T-helper 2 cell treated with Interferon-gamma antibody and Interleukin-4, amounts not matched to agents 5 μg/mL and 100 μg/mL, for 36 hours (primary cell): ENCODE measurements at regions not wholly inside any gene's neighbourhood (a gene's known extent, or its start where the extent isn't known, plus 50 kb on each side); places are given as distances from the start of the nearest gene placed in this dataset.
"Not testable (repeated sequence)": the region's sequence is repeated elsewhere in the genome, so short reads cannot be mapped to it uniquely, and the experiment has no call there.

Experiments used
- DNase-seq: peaks from one replicate; pipeline ENCODE4 v3.0.0; 2021; ENCODE audit warnings: low spot score
- H3K27ac Mint-ChIP-seq: one replicate; pipeline ENCODE4 v1.8.0; 2021; ENCODE audit warnings: mild to moderate bottlenecking, mixed read lengths
- H3K27me3 Mint-ChIP-seq: one replicate; pipeline ENCODE4 v1.8.0; 2021; ENCODE audit warnings: low read depth, mixed read lengths
- H3K36me3 Mint-ChIP-seq: one replicate; pipeline ENCODE4 v1.8.0; 2021; ENCODE audit warnings: low read depth, mixed read lengths
- H3K4me1 Mint-ChIP-seq: one replicate; pipeline ENCODE4 v1.8.0; 2021; ENCODE audit warnings: low read depth, mixed read lengths
- H3K4me3 Mint-ChIP-seq: one replicate; pipeline ENCODE4 v1.8.0; 2022; ENCODE audit warnings: mild to moderate bottlenecking, moderate library complexity, mixed read lengths
- H3K9me3 Mint-ChIP-seq: one replicate; pipeline ENCODE4 v1.8.0; 2021; ENCODE audit warnings: mixed read lengths

DNA sequence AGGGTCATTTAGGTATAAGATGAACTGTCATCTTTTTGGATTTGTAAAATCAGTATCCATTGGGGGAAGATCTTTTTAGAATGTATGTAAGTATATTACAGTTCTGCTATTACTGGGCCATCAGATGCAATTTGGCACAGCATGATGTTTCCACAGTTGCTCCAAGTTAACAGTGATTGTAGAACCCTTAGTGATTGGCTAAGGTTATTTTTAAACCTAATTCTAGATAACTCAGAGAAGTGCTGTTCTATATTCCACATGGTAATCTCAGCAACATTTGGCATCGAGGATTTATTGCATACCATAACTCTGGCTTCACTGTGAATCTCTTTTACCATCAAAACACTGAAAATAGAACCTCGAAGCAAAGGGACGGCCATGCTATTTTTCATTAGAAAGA lies 215.7 kb upstream of the HAND2 start:
- Mint-ChIP-seq H3K36me3 (no peaks in the 10 kb centered on the region), H3K9me3 (no peaks in the 10 kb centered on the region), H3K4me3 (no peak overlapping the region), H3K27me3 (no peaks in the 10 kb centered on the region), H3K4me1 (no peaks in the 10 kb centered on the region), H3K27ac (no peak overlapping the region)
- DNase-seq, result no peak

DNA sequence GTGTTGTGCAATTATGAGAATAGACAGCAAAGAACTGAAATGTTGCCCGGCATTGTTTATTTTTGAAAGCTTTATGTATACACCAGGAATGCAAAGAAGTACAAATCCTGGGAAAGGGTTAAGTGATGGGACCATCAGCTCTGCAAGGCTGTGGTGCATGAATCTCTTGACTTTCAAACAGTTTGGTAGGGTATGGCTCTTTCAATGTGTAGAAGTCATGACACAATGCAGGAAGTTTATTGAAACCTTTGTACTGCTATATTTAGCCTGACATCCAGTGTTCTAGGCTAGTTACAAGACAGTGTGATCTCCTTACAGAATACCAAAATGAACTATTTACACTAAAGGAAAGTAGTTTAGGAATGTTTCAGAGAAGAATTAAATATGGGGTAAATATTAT lies 206.8 kb upstream of the HAND2 start:
- Mint-ChIP-seq H3K27me3 (no peaks in the 10 kb centered on the region), H3K9me3 (no peaks in the 10 kb centered on the region), H3K4me1 (no peaks in the 10 kb centered on the region), H3K27ac (no peak overlapping the region), H3K36me3 (no peaks in the 10 kb centered on the region), H3K4me3 (no peak overlapping the region)
- DNase-seq, result no peak

DNA sequence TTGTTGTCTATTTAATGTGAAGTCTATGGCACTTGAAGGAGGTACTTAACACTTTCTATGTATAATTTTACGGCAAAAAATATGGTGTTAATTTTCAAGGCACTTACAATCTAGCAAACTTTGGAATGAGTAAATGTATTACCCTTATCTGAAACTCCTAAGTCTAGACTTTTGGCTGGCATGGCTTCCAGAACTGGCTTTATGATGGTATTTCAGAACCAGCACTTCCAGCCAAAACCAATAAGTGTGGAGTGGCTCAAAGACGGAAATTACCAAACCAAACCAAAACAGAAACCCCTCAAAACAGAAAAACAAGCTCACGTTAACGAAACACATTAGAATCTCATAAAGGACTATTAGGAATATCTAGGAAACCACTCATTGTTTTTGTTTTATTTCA lies 205.6 kb upstream of the HAND2 start:
- Mint-ChIP-seq H3K4me3 (no peak overlapping the region), H3K9me3 (no peaks in the 10 kb centered on the region), H3K36me3 (no peaks in the 10 kb centered on the region), H3K27me3 (no peaks in the 10 kb centered on the region), H3K4me1 (no peaks in the 10 kb centered on the region), H3K27ac (no peak overlapping the region)
- no peak for DNase-seq

DNA sequence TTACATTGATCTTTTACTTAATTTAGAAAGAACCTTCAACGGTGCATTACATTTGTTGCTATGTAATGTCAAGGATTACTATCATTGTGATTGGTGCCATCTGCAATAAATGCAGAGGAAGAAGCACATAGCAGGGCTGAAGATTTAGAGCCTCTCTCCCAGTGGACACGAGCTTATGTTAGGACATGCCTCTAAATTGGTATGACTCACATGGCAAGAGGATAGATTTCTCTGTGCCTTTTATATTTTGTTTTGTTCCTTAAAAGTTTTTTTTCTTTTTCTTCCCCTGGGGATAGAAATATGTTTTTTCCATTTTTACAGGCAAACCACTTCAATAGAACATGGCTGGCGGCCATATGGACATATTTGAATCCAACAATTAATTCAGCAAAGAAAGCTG lies 205.0 kb upstream of the HAND2 start:
- H3K4me3 Mint-ChIP-seq, result no peak overlapping the region
- DNase-seq, result no peak

DNA sequence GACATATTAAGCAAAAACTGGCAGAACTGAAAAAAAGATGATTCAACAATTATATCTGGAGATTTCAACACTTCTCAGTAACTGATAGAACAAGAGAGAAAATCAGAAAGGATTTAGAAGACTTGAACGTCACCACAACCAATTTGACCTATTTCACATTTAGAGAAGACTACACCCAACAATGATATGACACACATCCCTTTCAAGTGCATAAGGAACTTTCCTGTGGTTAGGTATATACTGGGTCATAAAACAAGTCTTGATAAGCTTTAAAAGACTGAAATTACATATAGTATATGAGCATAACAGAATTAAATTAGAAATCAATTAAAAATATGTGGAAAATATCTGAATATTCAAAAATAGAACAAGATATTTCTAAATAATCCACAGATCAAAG lies 201.2 kb upstream of the HAND2 start:
- Mint-ChIP-seq H3K4me1 (no peaks in the 10 kb centered on the region), H3K9me3 (peaks cover 4% of the 10 kb centered on the region), H3K27ac (no peak overlapping the region), H3K4me3 (no peak overlapping the region), H3K36me3 (no peaks in the 10 kb centered on the region), H3K27me3 (no peaks in the 10 kb centered on the region)
- no peak for DNase-seq

More for the DNA sequence above, 205.0 kb upstream of the HAND2 start:
- H3K27ac Mint-ChIP-seq, result no peak overlapping the region
- no peaks in the 10 kb centered on the region for H3K4me1 Mint-ChIP-seq
- no peaks in the 10 kb centered on the region for H3K9me3 Mint-ChIP-seq
- H3K27me3 Mint-ChIP-seq, result no peaks in the 10 kb centered on the region
- no peaks in the 10 kb centered on the region for H3K36me3 Mint-ChIP-seq

DNA sequence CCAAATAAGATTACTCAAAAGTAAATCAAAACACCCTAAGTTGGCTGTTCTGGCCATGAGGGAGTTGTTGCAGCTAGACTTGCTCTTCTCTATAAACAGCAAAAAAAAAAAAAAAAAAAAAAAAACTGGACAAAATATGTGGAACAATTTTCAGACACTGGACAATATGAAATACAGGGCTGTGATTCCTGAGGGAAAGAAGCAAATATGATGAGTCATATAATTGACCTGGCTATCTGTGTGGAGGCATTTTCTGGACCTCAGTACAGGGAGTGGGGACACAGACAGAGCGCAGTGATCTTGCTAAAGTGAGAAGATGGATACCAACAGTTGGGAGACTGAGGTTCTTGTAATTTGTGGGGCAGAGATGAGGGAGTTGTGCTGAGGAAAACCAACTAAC lies 192.0 kb upstream of the HAND2 start:
- no peak overlapping the region for H3K4me3 Mint-ChIP-seq

DNA sequence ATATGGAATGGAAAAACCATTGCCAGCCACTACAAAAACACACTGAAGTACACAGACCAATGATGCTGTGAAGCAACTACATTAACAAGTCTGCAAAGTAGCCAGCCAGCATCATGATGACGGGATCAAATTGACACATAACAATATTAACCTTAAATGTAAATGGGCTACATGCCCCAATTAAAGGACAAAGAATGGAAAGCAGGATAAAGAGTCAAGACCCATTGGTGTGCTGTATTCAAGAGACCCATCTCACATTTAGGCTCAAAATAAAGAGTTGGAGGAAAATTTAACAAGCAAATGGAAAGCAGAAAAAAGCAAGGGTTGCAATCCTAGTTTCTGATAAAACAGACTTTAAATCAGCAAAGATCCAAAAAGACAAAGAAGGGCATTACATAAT lies 188.5 kb upstream of the HAND2 start:
- H3K27me3 Mint-ChIP-seq, H3K4me3 Mint-ChIP-seq, H3K9me3 Mint-ChIP-seq, H3K36me3 Mint-ChIP-seq, H3K27ac Mint-ChIP-seq, H3K4me1 Mint-ChIP-seq, DNase-seq: not testable (repeated sequence)

More for the DNA sequence above, 192.0 kb upstream of the HAND2 start:
- Mint-ChIP-seq H3K4me1 (no peaks in the 10 kb centered on the region), H3K27me3 (no peaks in the 10 kb centered on the region), H3K9me3 (no peaks in the 10 kb centered on the region), H3K27ac (no peak overlapping the region), H3K36me3 (no peaks in the 10 kb centered on the region)
- no peak for DNase-seq

DNA sequence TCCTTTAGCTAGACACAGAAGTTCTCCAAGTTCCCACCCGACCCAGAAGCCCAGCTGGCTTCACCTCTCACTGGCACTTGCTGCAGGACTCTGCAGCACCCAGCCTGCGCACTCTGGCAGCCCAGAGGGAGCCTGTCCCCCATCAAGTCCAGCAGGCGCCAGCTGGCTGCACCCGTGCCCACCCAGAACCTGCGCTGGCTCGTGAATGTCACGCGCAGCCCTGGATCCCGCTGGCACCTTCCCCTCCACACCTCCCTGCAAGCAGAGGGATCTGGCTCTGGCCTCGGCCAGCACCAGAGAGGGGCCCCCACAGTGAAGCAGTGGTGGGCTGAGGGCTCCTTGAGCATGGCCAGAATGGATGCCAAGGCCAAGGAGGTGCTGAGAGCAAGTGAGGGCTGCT lies 187.6 kb upstream of the HAND2 start:
- DNase-seq, result no peak
- Mint-ChIP-seq H3K4me3 (no peak overlapping the region), H3K27me3 (no peaks in the 10 kb centered on the region), H3K9me3 (no peaks in the 10 kb centered on the region), H3K36me3 (no peaks in the 10 kb centered on the region), H3K27ac (no peak overlapping the region), H3K4me1 (no peaks in the 10 kb centered on the region)

DNA sequence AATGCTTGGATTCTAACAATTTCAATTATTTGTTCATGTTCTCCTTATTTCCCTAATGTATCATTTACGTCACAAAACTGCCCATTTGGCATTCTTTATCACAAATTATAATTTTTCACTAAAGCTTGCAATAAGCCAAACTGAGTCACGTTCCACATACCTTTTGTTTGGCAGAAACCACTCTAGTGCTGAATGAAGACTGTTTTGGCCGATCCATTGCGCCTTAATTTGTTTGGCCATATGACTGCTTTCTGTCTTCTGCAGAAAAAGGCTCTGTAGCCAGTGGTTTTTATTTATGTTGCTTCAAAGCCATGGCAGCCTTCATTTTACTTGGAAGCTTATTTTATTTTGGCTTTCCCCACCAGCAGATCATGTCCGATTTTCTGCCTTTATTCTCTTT lies 184.4 kb upstream of the HAND2 start:
- Mint-ChIP-seq H3K4me3 (no peak overlapping the region), H3K4me1 (no peaks in the 10 kb centered on the region), H3K27ac (no peak overlapping the region), H3K27me3 (no peaks in the 10 kb centered on the region), H3K9me3 (no peaks in the 10 kb centered on the region), H3K36me3 (no peaks in the 10 kb centered on the region)
- DNase-seq, result no peak

DNA sequence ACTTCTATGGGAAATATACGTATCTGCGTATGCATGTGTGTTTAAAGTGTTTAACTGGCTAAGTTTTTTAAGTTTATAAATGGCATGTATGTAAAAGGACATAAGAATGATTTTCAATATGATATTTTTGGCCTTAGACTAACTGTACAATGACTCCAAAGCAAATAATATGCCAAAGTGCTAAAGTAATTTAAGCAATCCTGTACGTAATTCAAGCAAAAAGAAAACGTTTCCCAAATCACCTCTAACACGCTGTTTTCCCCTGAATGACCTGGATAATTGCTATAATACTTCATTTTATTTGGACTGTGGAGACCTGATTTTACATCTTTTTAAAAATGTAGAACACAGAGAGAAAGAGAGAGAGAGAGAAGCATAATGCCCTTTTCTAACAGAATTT lies 183.0 kb upstream of the HAND2 start:
- no peaks in the 10 kb centered on the region for H3K36me3 Mint-ChIP-seq
- H3K9me3 Mint-ChIP-seq, result no peaks in the 10 kb centered on the region
- no peaks in the 10 kb centered on the region for H3K27me3 Mint-ChIP-seq
- H3K4me1 Mint-ChIP-seq, result no peaks in the 10 kb centered on the region
- no peak overlapping the region for H3K4me3 Mint-ChIP-seq
- DNase-seq, result no peak
- H3K27ac Mint-ChIP-seq, result no peak overlapping the region

DNA sequence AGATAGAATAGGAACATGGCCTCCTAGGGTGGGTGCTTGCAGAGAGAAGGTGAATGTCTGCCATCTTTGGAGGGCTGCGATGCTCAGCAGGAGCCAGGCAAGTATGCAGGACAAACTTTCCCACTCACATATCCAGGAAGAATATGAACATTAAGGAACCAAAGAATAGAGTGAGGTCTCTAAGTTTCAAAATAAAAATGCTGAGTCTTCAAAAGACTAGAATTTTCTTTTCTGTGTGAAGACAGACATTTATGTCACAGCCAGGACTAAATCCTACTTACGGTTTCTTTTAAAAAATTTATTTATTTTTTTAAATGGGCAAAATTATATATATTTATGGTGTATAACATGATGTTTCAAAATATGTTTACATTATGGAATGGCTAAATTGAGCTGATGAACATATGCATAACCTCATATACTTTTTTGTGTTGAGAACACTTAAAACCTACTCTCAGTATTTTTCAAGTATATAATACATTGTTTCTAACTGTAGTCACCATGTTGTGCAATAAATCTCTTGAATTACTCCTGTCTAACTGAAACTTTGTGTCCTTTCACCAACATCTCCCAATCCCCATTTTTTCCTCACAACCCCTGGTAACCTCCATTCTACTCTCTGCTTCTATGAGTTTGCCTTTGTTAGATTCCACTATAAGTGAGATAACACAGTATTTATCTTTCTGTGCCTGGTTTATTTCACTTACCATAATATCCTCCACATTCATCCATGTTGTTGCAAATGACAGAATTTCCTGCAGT lies 177.8 kb upstream of the HAND2 start:
- DNase-seq, result no peak
- H3K9me3 Mint-ChIP-seq, result no peaks in the 10 kb centered on the region
- H3K27me3 Mint-ChIP-seq, result no peaks in the 10 kb centered on the region
- H3K36me3 Mint-ChIP-seq, result no peaks in the 10 kb centered on the region
- no peak overlapping the region for H3K27ac Mint-ChIP-seq
- no peaks in the 10 kb centered on the region for H3K4me1 Mint-ChIP-seq
- no peak overlapping the region for H3K4me3 Mint-ChIP-seq

DNA sequence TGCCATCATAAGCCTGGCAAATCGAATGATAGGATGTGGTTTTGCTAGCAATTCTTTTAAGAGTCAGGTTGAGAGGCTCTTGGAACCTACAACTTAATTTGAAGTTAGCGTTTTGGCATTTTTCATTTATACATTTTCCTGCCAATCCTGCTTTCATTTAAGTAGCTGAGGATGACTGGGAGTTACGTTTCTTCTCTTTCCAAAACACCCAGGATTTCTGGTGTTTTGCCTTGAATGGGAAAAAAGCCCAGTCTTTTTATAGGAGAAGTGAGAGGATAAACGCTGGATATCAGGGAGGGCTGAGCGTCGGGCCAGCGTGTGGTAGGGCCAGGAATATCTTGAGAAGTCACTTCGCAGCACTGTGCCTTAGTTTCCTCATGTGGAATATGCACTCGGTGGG lies 174.2 kb upstream of the HAND2 start:
- no peaks in the 10 kb centered on the region for H3K4me1 Mint-ChIP-seq
- no peak overlapping the region for H3K27ac Mint-ChIP-seq
- no peak for DNase-seq
- no peaks in the 10 kb centered on the region for H3K27me3 Mint-ChIP-seq
- H3K4me3 Mint-ChIP-seq, result no peak overlapping the region
- H3K36me3 Mint-ChIP-seq, result no peaks in the 10 kb centered on the region
- no peaks in the 10 kb centered on the region for H3K9me3 Mint-ChIP-seq

DNA sequence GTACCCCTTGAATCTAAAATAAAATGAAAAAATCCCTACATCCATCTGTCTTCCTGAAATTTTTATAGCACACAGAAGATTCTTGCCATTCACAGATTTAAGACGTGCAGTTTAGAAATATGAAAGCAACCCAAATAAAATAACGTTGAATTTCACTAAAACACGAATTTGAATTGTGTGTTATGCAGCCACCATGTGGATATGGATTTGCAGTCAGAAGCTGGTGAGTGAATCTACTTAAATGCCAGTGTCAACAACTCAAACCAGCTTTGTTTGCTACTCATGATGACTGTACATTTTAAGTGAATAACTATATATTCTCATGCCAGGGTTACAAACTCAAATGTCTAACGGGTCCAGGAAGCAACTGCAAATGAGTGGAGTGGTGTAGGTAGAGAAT lies 173.0 kb upstream of the HAND2 start:
- Mint-ChIP-seq H3K4me3 (no peak overlapping the region), H3K27me3 (no peaks in the 10 kb centered on the region), H3K4me1 (no peaks in the 10 kb centered on the region), H3K36me3 (no peaks in the 10 kb centered on the region), H3K27ac (no peak overlapping the region), H3K9me3 (no peaks in the 10 kb centered on the region)
- no peak for DNase-seq

DNA sequence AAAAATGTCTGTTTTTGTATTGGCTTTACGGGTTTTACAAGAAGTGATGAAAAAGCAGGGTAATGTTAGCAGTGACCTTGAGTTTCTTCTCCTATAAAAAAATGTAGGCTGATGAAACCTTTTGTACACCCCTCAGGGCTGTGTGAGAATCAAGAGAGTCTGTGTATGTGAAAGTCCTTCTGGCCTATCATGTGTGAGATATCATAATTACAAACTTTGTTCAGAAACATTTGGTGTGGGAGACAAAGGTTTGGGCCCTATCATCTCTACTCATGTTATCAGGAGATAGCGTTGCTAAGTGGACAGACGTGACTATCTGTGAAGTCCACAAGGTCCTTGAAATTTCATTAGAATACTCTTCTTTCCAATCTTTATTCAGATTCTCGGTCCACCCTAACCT lies 170.6 kb upstream of the HAND2 start:
- no peaks in the 10 kb centered on the region for H3K4me1 Mint-ChIP-seq
- DNase-seq, result no peak
- no peak overlapping the region for H3K4me3 Mint-ChIP-seq
- no peaks in the 10 kb centered on the region for H3K36me3 Mint-ChIP-seq
- no peaks in the 10 kb centered on the region for H3K9me3 Mint-ChIP-seq
- H3K27ac Mint-ChIP-seq, result no peak overlapping the region
- H3K27me3 Mint-ChIP-seq, result no peaks in the 10 kb centered on the region

DNA sequence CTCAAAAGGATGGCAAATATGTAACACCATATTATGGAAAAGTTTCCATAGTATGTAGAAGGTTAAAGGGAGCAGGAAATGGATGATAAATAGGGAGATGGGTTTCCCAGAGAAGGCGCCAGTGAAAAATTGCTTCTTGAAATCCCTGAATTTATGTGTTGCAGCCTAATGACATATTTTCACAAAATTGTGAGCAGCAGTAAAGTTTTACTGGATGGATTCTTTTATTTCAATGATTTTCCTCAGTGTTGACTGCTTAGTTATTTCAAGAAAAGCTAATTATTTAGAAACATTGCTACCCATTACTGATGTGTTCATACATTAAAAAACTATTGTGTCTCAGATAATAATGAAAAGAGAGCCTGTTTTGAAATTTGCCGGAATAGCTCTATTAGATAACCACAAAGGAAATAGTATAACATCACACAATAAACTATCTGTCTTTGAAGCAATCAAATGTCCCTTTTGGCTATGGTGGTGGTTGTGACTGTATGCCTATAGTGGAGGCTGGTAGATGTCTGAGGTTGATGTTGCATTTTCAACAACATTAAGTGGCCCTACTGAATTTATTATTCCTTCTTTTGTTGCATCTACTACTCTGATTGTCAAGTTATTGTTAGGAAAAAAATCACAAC lies 169.9 kb upstream of the HAND2 start:
- Mint-ChIP-seq H3K4me3 (no peak overlapping the region), H3K4me1 (no peaks in the 10 kb centered on the region), H3K9me3 (no peaks in the 10 kb centered on the region), H3K27me3 (no peaks in the 10 kb centered on the region), H3K27ac (no peak overlapping the region), H3K36me3 (no peaks in the 10 kb centered on the region)
- DNase-seq, result no peak
